Neural crest cell (in vitro differentiated cells): ENCODE measurements at regions not wholly inside any gene's neighbourhood (a gene's known extent, or its start where the extent isn't known, plus 50 kb on each side); places are given as distances from the start of the nearest gene placed in this dataset.
"Not testable (repeated sequence)": the region's sequence is repeated elsewhere in the genome, so short reads cannot be mapped to it uniquely, and the experiment has no call there.

Experiments
- DNase-seq: peaks from one replicate; pipeline ENCODE4 v3.0.0; 2021; ENCODE audit warnings: low read depth, mixed read lengths, low spot score
- H3K27ac Mint-ChIP-seq: one replicate; pipeline ENCODE4 v1.8.0; 2021; ENCODE audit warnings: mild to moderate bottlenecking, mixed read lengths; ENCODE audit not compliant: unreplicated experiment
- H3K27me3 Mint-ChIP-seq: 2 replicates; pipeline ENCODE4 v1.8.0; 2021; ENCODE audit warnings: low read depth, mild to moderate bottlenecking, mixed read lengths
- H3K36me3 Mint-ChIP-seq: 2 replicates; pipeline ENCODE4 v1.8.0; 2021; ENCODE audit warnings: low read depth, mild to moderate bottlenecking, mixed read lengths
- H3K4me1 Mint-ChIP-seq: 2 replicates; pipeline ENCODE4 v1.8.0; 2021; ENCODE audit warnings: mixed read lengths
- H3K4me3 Mint-ChIP-seq: one replicate; pipeline ENCODE4 v1.8.0; 2021; ENCODE audit warnings: mild to moderate bottlenecking, mixed read lengths
- H3K9me3 Mint-ChIP-seq: 2 replicates; pipeline ENCODE4 v1.8.0; 2021; ENCODE audit warnings: mixed read lengths
- TF ChIP-seq, protein P1 (sequence below): fragments of 200-600 bp; sonication (generic); conservative IDR thresholded peaks from 2 replicates; pipeline ENCODE4 v1.5.0; 2021; ENCODE audit warnings: antibody characterized with exemption, mild to moderate bottlenecking

- not testable (repeated sequence) for H3K27ac Mint-ChIP-seq, H3K9me3 Mint-ChIP-seq
Observed at GRCh38 chr4:9008407-9008806, 136.8 kb upstream of the HMX1 start.

GRCh38 chr4:9001153-9001552 lies 129.5 kb upstream of the HMX1 start:
- not testable (repeated sequence) for H3K4me1 Mint-ChIP-seq, H3K4me3 Mint-ChIP-seq, H3K36me3 Mint-ChIP-seq, H3K9me3 Mint-ChIP-seq, H3K27ac Mint-ChIP-seq
- peaks cover 53% of the 10 kb centered on the region for H3K27me3 Mint-ChIP-seq
- peak; percentile 2 for DNase-seq

More at GRCh38 chr4:9008407-9008806, 136.8 kb upstream of the HMX1 start:
- H3K27me3 Mint-ChIP-seq, H3K36me3 Mint-ChIP-seq, DNase-seq, H3K4me1 Mint-ChIP-seq, H3K4me3 Mint-ChIP-seq: not testable (repeated sequence)

DNA sequence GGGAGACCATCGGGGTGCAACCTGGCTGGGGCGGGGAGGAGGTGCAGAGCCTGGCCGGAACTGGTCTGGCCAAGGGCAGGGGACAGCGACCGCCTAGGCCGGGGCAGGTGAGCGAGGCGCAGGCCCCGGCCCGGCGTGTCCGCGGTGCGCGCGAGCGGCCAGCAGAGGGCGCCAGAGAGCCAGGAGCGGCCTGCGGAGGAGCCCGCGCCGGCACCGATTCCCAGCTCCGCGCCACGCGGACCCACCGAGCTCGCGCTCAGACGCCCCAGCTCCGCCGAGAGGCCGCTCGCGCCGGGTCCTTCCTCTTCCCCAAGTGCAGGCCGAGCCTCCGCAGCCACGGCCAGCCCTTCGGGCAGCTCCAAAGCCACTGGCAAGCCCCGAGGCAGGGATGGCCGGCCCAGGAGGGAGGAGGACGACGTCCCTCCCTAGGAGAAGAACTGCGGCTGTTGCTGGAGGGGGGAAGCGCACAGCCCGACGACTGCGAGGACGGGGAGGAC lies 128.9 kb upstream of the HMX1 start:
- peaks cover 49% of the 10 kb centered on the region for H3K27me3 Mint-ChIP-seq
- H3K9me3 Mint-ChIP-seq, H3K36me3 Mint-ChIP-seq: not testable (repeated sequence)

GRCh38 chr4:8992981-8993380 lies 121.3 kb upstream of the HMX1 start:
- DNase-seq, H3K27ac Mint-ChIP-seq, H3K9me3 Mint-ChIP-seq, H3K4me3 Mint-ChIP-seq, H3K36me3 Mint-ChIP-seq, H3K4me1 Mint-ChIP-seq: not testable (repeated sequence)
- peaks cover 14% of the 10 kb centered on the region for H3K27me3 Mint-ChIP-seq

More for the DNA sequence above, 128.9 kb upstream of the HMX1 start:
- DNase-seq, result peak; percentile 53
- TF ChIP-seq, protein P1, sequence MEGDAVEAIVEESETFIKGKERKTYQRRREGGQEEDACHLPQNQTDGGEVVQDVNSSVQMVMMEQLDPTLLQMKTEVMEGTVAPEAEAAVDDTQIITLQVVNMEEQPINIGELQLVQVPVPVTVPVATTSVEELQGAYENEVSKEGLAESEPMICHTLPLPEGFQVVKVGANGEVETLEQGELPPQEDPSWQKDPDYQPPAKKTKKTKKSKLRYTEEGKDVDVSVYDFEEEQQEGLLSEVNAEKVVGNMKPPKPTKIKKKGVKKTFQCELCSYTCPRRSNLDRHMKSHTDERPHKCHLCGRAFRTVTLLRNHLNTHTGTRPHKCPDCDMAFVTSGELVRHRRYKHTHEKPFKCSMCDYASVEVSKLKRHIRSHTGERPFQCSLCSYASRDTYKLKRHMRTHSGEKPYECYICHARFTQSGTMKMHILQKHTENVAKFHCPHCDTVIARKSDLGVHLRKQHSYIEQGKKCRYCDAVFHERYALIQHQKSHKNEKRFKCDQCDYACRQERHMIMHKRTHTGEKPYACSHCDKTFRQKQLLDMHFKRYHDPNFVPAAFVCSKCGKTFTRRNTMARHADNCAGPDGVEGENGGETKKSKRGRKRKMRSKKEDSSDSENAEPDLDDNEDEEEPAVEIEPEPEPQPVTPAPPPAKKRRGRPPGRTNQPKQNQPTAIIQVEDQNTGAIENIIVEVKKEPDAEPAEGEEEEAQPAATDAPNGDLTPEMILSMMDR, result peak; percentile 73
- not testable (repeated sequence) for H3K4me1 Mint-ChIP-seq, H3K27ac Mint-ChIP-seq, H3K4me3 Mint-ChIP-seq

DNA sequence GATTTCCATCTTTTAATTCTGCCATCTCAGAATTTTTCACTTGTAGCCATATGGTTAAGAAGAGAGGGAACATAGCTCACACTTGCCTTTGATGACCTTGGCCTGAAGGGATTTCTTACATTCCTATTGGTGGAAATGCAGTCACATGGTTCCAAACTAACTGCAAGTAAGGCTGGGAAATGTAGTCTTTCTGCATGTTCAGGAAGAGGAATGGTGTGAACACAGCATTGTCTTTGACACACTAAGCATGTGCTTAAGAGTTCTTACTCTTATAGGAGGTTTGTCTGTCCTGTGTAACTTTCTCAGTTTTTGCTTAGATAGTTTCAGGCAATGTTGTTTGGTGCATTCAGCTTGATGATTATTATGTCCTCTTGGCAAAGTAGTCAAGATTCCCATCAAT lies 119.8 kb upstream of the HMX1 start:
- DNase-seq, H3K27me3 Mint-ChIP-seq: not testable (repeated sequence)

GRCh38 chr4:8990341-8990740 lies 118.7 kb upstream of the HMX1 start:
- not testable (repeated sequence) for H3K36me3 Mint-ChIP-seq, H3K4me3 Mint-ChIP-seq, H3K27me3 Mint-ChIP-seq, H3K9me3 Mint-ChIP-seq, DNase-seq, H3K27ac Mint-ChIP-seq, H3K4me1 Mint-ChIP-seq

More for the DNA sequence above, 119.8 kb upstream of the HMX1 start:
- H3K27ac Mint-ChIP-seq, H3K36me3 Mint-ChIP-seq, H3K4me1 Mint-ChIP-seq, H3K9me3 Mint-ChIP-seq, H3K4me3 Mint-ChIP-seq: not testable (repeated sequence)

DNA sequence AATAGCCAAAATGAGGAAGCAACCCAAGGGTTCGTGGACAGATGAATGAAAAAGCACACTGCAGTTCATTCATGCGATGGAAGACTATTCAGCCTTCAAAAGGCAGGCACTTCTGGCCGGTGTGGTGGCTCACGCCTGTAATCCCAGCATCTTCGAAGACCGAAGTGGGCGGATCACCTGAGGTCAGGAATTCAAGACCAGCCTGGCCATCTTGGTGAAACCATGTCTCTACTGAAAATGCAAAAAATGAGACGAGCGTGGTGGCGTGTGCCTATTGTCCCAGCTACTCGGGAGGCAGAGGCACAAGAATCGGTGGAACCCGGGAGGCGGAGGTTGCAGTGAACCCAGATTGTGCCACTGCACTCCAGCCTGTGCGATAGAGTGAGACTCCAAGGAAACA lies 114.1 kb upstream of the HMX1 start:
- not testable (repeated sequence) for H3K27me3 Mint-ChIP-seq, H3K36me3 Mint-ChIP-seq

GRCh38 chr4:8984641-8985040 lies 113.0 kb upstream of the HMX1 start:
- not testable (repeated sequence) for DNase-seq, H3K4me1 Mint-ChIP-seq, H3K9me3 Mint-ChIP-seq, H3K4me3 Mint-ChIP-seq, H3K36me3 Mint-ChIP-seq, H3K27ac Mint-ChIP-seq, H3K27me3 Mint-ChIP-seq

More for the DNA sequence above, 114.1 kb upstream of the HMX1 start:
- H3K4me1 Mint-ChIP-seq, H3K27ac Mint-ChIP-seq, H3K9me3 Mint-ChIP-seq, H3K4me3 Mint-ChIP-seq, DNase-seq: not testable (repeated sequence)

GRCh38 chr4:8983921-8984320 lies 112.3 kb upstream of the HMX1 start:
- H3K27me3 Mint-ChIP-seq, result not testable (repeated sequence)

GRCh38 chr4:8976466-8977128 lies 105.0 kb upstream of the HMX1 start:
- not testable (repeated sequence) for H3K9me3 Mint-ChIP-seq, H3K4me1 Mint-ChIP-seq, H3K27me3 Mint-ChIP-seq, DNase-seq, H3K4me3 Mint-ChIP-seq, H3K36me3 Mint-ChIP-seq, H3K27ac Mint-ChIP-seq

More at GRCh38 chr4:8983921-8984320, 112.3 kb upstream of the HMX1 start:
- not testable (repeated sequence) for DNase-seq, H3K9me3 Mint-ChIP-seq, H3K4me1 Mint-ChIP-seq, H3K27ac Mint-ChIP-seq, H3K36me3 Mint-ChIP-seq, H3K4me3 Mint-ChIP-seq

- not testable (repeated sequence) for H3K4me3 Mint-ChIP-seq, H3K4me1 Mint-ChIP-seq, DNase-seq, H3K27ac Mint-ChIP-seq, H3K27me3 Mint-ChIP-seq, H3K36me3 Mint-ChIP-seq, H3K9me3 Mint-ChIP-seq
Observed at GRCh38 chr4:8972635-8973034, 101.0 kb upstream of the HMX1 start.

DNA sequence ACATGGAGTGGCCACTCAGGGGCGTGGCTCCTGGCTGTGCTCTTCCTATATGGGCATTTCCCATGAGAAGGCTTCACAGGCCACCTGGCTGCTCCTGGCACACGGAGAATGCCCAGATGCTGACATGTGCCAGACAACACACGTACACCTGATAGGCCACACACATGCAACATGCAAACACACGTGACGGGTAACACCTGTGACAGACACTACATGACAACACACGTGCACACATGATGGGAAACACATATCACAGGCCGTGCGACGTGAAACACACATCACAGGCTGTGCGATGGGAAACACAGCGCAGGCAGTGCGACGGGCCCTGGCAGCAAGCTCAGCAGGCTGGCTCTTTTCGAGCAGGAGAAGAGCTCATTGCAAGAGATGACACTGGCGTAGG lies 94.3 kb upstream of the HMX1 start:
- not testable (repeated sequence) for H3K4me1 Mint-ChIP-seq, H3K36me3 Mint-ChIP-seq

GRCh38 chr4:8964201-8964788 lies 92.7 kb upstream of the HMX1 start:
- not testable (repeated sequence) for H3K4me3 Mint-ChIP-seq

More for the DNA sequence above, 94.3 kb upstream of the HMX1 start:
- H3K27me3 Mint-ChIP-seq, result peaks cover 29% of the 10 kb centered on the region
- H3K4me3 Mint-ChIP-seq, H3K9me3 Mint-ChIP-seq, H3K27ac Mint-ChIP-seq, DNase-seq: not testable (repeated sequence)

More at GRCh38 chr4:8964201-8964788, 92.7 kb upstream of the HMX1 start:
- H3K4me1 Mint-ChIP-seq, H3K36me3 Mint-ChIP-seq, H3K9me3 Mint-ChIP-seq, H3K27ac Mint-ChIP-seq, DNase-seq: not testable (repeated sequence)
- H3K27me3 Mint-ChIP-seq, result peaks cover 36% of the 10 kb centered on the region
